ENCODE measurements at regions not wholly inside any gene's neighbourhood (a gene's known extent, or its start where the extent isn't known, plus 50 kb on each side); places are given as distances from the start of the nearest gene placed in this dataset.

GRCh38 chr17:5635949-5636348, 51.6 kb upstream of the NLRP1 start:
- intact Hi-C loops (cut with DNase I) = no loop called here
- Histone ChIP-seq H3K4me1 (no peaks in the 10 kb centered on the region), H3K27ac (replicated peaks in 1 of 4) (no peak overlapping the region), H3K4me3 (no peak overlapping the region), H3K9me3 (no peaks in the 10 kb centered on the region), H3K27me3 (peaks cover 0 to 46% (median 0%) of the 10 kb centered on the region in 4 donors), H3K36me3 (no peaks in the 10 kb centered on the region)
- WGBS = 50% methylated on average over 3 of the region's 3 CpGs
- DNase-seq (ENCODE audit: extremely low spot score) = no peak
- TF ChIP-seq POLR2AphosphoS5 (IDR thresholded peaks at IDR 0.05) (no peak), EP300 (IDR thresholded peaks at IDR 0.05) (no peak), POLR2A (IDR thresholded peaks at IDR 0.05; ENCODE audit: low read depth) (no peak), CTCF (IDR thresholded peaks at IDR 0.05) (no peak)

- no peaks in the 10 kb centered on the region for H3K36me3 ChIP-seq
- H3K4me3 ChIP-seq = no peak overlapping the region
- no peak overlapping the region for H3K27ac ChIP-seq (replicated peaks in 1 of 4)
- DNase-seq (ENCODE audit: extremely low spot score) = no peak
- no peak for TF ChIP-seq CTCF (IDR thresholded peaks at IDR 0.05)
- no peaks in the 10 kb centered on the region for H3K9me3 ChIP-seq
- H3K27me3 ChIP-seq = peaks cover 0 to 45% (median 0%) of the 10 kb centered on the region in 4 donors
- H3K4me1 ChIP-seq = no peaks in the 10 kb centered on the region
- intact Hi-C loops (cut with DNase I) = no loop called here
- WGBS = 35% methylated on average over 2 of the region's 2 CpGs
Observed at GRCh38 chr17:5638596-5638995, 54.3 kb upstream of the NLRP1 start.

- Histone ChIP-seq H3K9me3 (no peaks in the 10 kb centered on the region), H3K27me3 (peaks cover 0 to 36% (median 0%) of the 10 kb centered on the region in 4 donors), H3K4me3 (no peak overlapping the region), H3K27ac (replicated peaks in 1 of 4) (no peak overlapping the region), H3K4me1 (no peaks in the 10 kb centered on the region), H3K36me3 (no peaks in the 10 kb centered on the region)
- 80% methylated on average over 2 of the region's 2 CpGs for WGBS
- DNase-seq (ENCODE audit: extremely low spot score) = no peak
- intact Hi-C loops (cut with DNase I) = no loop called here
- TF ChIP-seq EP300 (IDR thresholded peaks at IDR 0.05) (no peak), POLR2AphosphoS5 (IDR thresholded peaks at IDR 0.05) (no peak), CTCF (IDR thresholded peaks at IDR 0.05) (no peak), POLR2A (IDR thresholded peaks at IDR 0.05; ENCODE audit: low read depth) (no peak)
Observed at GRCh38 chr17:5640726-5641125, 56.4 kb upstream of the NLRP1 start.

GRCh38 chr17:5642752-5643151, 58.4 kb upstream of the NLRP1 start:
- WGBS = 94% methylated on average over 4 of the region's 4 CpGs
- intact Hi-C loops (cut with DNase I) = no loop called here
- TF ChIP-seq EP300 (IDR thresholded peaks at IDR 0.05) (no peak), POLR2A (IDR thresholded peaks at IDR 0.05; ENCODE audit: low read depth) (no peak), POLR2AphosphoS5 (IDR thresholded peaks at IDR 0.05) (no peak), CTCF (IDR thresholded peaks at IDR 0.05) (no peak)
- Histone ChIP-seq H3K27me3 (peaks cover 0 to 30% (median 0%) of the 10 kb centered on the region in 4 donors), H3K4me3 (no peak overlapping the region), H3K27ac (replicated peaks in 1 of 4) (no peak overlapping the region), H3K4me1 (no peaks in the 10 kb centered on the region), H3K9me3 (no peaks in the 10 kb centered on the region), H3K36me3 (no peaks in the 10 kb centered on the region)
- no peak for DNase-seq (ENCODE audit: extremely low spot score)

GRCh38 chr17:5644065-5644464, 59.8 kb upstream of the NLRP1 start:
- TF ChIP-seq POLR2AphosphoS5 (IDR thresholded peaks at IDR 0.05) (no peak), CTCF (IDR thresholded peaks at IDR 0.05) (no peak), POLR2A (IDR thresholded peaks at IDR 0.05; ENCODE audit: low read depth) (no peak), EP300 (IDR thresholded peaks at IDR 0.05) (no peak)
- H3K4me1 ChIP-seq = no peaks in the 10 kb centered on the region
- no peaks in the 10 kb centered on the region for H3K36me3 ChIP-seq
- DNase-seq (ENCODE audit: extremely low spot score) = no peak
- H3K27ac ChIP-seq (replicated peaks in 1 of 4) = no peak overlapping the region
- 58% methylated on average over 3 of the region's 3 CpGs for WGBS
- no peak overlapping the region for H3K4me3 ChIP-seq
- H3K9me3 ChIP-seq = no peaks in the 10 kb centered on the region
- intact Hi-C loops (cut with DNase I) = no loop called here
- peaks cover 0 to 27% (median 0%) of the 10 kb centered on the region in 4 donors for H3K27me3 ChIP-seq

All from esophagus muscularis mucosa (tissue), 4 donors.